ENCODE measurements at regions not wholly inside any gene's neighbourhood (a gene's known extent, or its start where the extent isn't known, plus 50 kb on each side); places are given as distances from the start of the nearest gene placed in this dataset.

- TF ChIP-seq, protein P1, sequence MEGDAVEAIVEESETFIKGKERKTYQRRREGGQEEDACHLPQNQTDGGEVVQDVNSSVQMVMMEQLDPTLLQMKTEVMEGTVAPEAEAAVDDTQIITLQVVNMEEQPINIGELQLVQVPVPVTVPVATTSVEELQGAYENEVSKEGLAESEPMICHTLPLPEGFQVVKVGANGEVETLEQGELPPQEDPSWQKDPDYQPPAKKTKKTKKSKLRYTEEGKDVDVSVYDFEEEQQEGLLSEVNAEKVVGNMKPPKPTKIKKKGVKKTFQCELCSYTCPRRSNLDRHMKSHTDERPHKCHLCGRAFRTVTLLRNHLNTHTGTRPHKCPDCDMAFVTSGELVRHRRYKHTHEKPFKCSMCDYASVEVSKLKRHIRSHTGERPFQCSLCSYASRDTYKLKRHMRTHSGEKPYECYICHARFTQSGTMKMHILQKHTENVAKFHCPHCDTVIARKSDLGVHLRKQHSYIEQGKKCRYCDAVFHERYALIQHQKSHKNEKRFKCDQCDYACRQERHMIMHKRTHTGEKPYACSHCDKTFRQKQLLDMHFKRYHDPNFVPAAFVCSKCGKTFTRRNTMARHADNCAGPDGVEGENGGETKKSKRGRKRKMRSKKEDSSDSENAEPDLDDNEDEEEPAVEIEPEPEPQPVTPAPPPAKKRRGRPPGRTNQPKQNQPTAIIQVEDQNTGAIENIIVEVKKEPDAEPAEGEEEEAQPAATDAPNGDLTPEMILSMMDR (IDR thresholded peaks at IDR 0.05; ENCODE audit: insufficient read depth, low read depth, low read length): peak; percentile 51
- no peak overlapping the region for H3K4me3 ChIP-seq (ENCODE audit: low read depth, low read length)
- peak; percentile 2 for DNase-seq (ENCODE audit: low read depth)
These were observed 112.2 kb downstream of the MTX3 start for GRCh38 chr5:79878721-79879336.

GRCh38 chr5:79878136-79878679 is 112.9 kb downstream of the MTX3 start:
- TF ChIP-seq, protein P1 (IDR thresholded peaks at IDR 0.05; ENCODE audit: insufficient read depth, low read depth, low read length): no peak
- no peak overlapping the region for H3K4me3 ChIP-seq (ENCODE audit: low read depth, low read length)
- DNase-seq (ENCODE audit: low read depth): no peak

DNA sequence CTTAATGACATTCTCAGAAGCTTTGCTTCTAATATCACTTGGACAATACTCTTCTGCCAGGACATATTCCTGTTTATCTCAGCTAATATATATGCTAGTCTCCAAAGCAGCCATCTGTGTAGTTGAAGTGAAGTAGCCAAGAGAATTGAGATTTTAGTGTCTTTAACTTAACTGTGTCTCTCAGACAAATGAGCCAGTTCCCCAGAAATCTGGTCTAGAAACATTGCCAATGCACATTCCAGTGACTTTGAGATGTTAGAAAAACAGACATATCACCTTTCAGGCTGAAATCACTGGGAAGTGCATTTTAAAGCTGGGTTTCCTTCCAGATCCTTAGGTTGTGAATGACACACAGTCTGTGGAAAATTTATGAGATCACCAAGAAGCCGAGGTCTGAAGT is 114.6 kb downstream of the MTX3 start:
- no peak overlapping the region for H3K4me3 ChIP-seq (ENCODE audit: low read depth, low read length)
- TF ChIP-seq, protein P1 (IDR thresholded peaks at IDR 0.05; ENCODE audit: insufficient read depth, low read depth, low read length): no peak

DNA sequence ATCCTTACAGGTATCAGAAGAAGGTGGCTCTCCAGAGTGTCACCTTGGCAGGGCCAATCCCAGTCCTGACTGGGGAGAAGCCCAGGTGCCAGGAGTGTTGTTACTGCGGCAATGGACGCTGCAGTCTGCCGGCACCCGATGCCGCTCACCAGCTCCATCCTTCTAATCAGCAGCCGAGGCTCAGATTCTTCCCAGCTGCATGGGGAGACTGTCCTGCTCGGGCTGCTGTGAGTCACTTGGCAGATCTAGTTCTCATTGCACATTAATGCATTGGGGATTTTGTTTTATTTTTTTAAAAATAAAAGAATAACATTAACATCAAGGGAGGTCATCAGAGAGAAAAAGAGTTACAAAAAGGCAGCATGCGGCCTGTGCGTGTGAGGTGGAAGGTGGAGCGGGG is 115.8 kb downstream of the MTX3 start:
- no peak overlapping the region for H3K4me3 ChIP-seq (ENCODE audit: low read depth, low read length)
- TF ChIP-seq, protein P1 (IDR thresholded peaks at IDR 0.05; ENCODE audit: insufficient read depth, low read depth, low read length): no peak
- DNase-seq (ENCODE audit: low read depth): no peak

More for the DNA sequence above, 114.6 kb downstream of the MTX3 start:
- DNase-seq (ENCODE audit: low read depth): peak; percentile 1

GRCh38 chr5:79873187-79873586 is 117.9 kb downstream of the MTX3 start:
- no peak overlapping the region for H3K4me3 ChIP-seq (ENCODE audit: low read depth, low read length)
- TF ChIP-seq, protein P1 (IDR thresholded peaks at IDR 0.05; ENCODE audit: insufficient read depth, low read depth, low read length): no peak
- no peak for DNase-seq (ENCODE audit: low read depth)

GRCh38 chr5:79872291-79872690 is 118.8 kb downstream of the MTX3 start:
- H3K4me3 ChIP-seq (ENCODE audit: low read depth, low read length): no peak overlapping the region
- TF ChIP-seq, protein P1 (IDR thresholded peaks at IDR 0.05; ENCODE audit: insufficient read depth, low read depth, low read length): no peak
- peak; percentile 2 for DNase-seq (ENCODE audit: low read depth)
